NCI-H526 (cell line): ENCODE measurements at regions not wholly inside any gene's neighbourhood (a gene's known extent, or its start where the extent isn't known, plus 50 kb on each side); places are given as distances from the start of the nearest gene placed in this dataset.

Experiments used
- DNase-seq, 2 experiments: peaks; one replicate each; lab custom pipeline; 2025; lab: John Stamatoyannopoulos, UW

GRCh38 chr13:27847669-27848068, 55.4 kb downstream of the GSX1 start:
- no peak for DNase-seq

DNA sequence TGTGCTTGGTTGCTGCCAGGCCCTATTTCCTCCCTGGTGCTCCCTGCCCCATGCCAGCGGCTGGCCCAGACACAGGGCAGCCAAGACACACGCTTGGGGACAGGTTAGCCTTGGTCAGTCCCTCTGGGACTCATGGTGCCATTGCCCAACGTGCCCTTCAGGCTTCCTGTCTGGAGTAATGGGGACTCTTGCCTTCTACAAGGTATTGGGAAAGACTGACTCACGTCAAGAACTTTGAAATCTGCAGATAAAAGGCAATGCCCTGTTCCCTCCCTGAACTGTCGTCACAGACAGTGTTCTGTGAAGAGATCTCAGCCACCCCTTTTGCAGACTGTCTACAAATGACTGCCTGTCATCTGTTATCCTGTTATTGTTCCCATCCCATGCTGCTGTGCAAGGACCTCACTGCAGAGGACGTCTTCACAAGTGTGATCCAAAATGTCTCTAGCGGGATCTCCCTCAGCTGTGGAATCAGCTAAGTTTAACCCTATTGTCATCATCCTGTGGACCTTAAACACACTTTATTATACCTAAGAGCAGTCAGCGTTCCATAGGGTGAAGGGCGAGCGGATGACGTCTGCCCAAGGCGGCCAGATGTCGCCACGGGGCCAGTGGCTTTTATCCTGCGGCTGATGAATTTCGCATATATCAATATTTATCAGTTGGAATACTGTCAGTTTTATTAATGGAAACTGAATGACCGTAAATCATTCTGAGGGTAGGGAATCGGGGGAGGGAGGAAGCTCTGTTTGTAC, 59.0 kb downstream of the GSX1 start:
- peak in 1 of 2 experiments; percentile 21 for DNase-seq

GRCh38 chr13:27852491-27852890, 60.2 kb downstream of the GSX1 start:
- DNase-seq: no peak

- DNase-seq: no peak
Observed at GRCh38 chr13:27853335-27853734, 61.1 kb downstream of the GSX1 start.

- DNase-seq: no peak
Observed at GRCh38 chr13:27853861-27854260, 61.6 kb downstream of the GSX1 start.

DNA sequence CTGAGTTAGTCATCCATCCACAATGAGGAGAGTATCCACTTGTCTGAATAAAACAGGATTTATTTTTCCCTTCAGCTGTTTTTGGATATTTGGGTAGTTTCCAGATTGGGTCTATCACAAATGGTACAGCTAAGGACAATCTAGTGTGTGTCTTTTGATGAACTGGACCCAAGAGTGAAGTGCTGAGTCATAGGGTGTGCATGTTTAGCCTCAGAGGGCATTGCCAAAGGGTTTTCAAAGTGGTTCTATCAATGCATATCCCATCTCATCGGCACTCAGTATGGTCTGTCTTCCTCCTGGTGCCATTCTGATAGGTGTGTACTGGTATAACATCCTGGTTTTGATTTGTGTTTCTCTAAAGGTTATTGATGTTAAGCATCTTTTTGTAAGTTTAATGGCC, 62.3 kb downstream of the GSX1 start:
- no peak for DNase-seq

DNA sequence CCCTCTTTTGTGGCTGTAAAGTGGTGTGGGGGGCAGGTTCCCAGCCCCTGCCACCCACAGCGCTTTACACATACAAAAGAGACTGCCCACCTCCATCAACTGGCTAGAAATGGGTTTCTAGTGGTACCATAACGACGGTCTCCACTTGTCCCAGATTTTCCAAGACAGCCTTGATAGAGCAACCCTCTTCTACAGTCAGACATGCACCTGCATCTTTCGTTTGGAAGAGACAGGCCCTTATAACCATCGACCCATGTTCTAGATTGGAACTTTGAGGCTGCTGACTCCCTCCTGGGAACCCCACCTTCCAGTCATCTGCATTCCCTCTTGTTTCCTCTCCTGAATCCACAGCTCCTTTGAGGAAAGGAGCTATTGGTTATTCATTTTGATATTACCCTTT, 63.1 kb downstream of the GSX1 start:
- no peak for DNase-seq

DNA sequence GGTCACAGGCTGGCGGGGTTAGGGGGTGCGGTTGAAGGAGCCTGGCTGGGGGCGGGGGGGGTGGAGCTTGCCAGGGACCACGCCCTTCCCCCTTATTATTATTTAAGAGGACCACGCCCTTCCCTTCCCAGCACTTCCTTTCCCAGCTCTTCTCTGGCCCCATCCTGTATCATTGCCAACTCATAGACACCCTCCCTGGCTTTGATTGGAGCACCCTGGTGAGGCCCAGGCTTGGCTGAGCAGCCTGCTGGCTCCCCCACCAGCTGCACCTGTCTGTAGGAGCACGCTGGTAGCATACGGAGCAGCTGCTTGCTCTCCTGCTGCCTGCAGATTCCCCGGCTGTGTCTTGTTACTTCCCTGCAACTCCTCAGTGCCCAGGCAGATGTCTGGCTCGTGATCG, 62.5 kb upstream of the PDX1 start:
- DNase-seq: peak; percentile 48 to 76

- DNase-seq: no peak
Observed at GRCh38 chr13:27858046-27858445, 61.8 kb upstream of the PDX1 start.

- DNase-seq: peak; percentile 80 to 89
Observed at GRCh38 chr13:27860743-27861142, 59.1 kb upstream of the PDX1 start.

- peak in 1 of 2 experiments; percentile 48 for DNase-seq
Observed at GRCh38 chr13:27861165-27861564, 58.6 kb upstream of the PDX1 start.

GRCh38 chr13:27868641-27869435, 51.0 kb upstream of the PDX1 start:
- DNase-seq: peak in 1 of 2 experiments; percentile 38

- no peak for DNase-seq
Observed at GRCh38 chr13:27869436-27870095, 50.2 kb upstream of the PDX1 start.
